Spleen (tissue), 11 donors: ENCODE measurements at regions not wholly inside any gene's neighbourhood (a gene's known extent, or its start where the extent isn't known, plus 50 kb on each side); places are given as distances from the start of the nearest gene placed in this dataset.

Source experiments
- DNase-seq: peaks from one replicate; pipeline ENCODE4 v3.0.0-alpha.2; 2020
- H3K27ac ChIP-seq, 8 donors: fragments of 200-600 bp; sonication (generic) in 7 of 8; 1 replicate in 4 of 8; 2 replicates in 4 of 8; pipeline versions ENCODE4 v1.5.0 to v1.8.0; 2016 to 2021; ENCODE audit warnings: inconsistent platforms in 4 of 8, mild to moderate bottlenecking in 4 of 8, moderate library complexity in 1 of 8
- H3K27me3 ChIP-seq, 7 donors: fragments of 200-600 bp; sonication (generic) in 6 of 7; replicated peaks in 1 of 7; 1 replicate in 4 of 7; 2 replicates in 3 of 7; pipeline versions ENCODE4 v1.5.0 to v1.8.0; 2016 to 2021; ENCODE audit warnings: inconsistent platforms in 3 of 7, mild to moderate bottlenecking in 1 of 7
- H3K36me3 ChIP-seq, 6 donors: fragments of 200-600 bp; sonication (generic) in 5 of 6; 1 replicate in 4 of 6; 2 replicates in 2 of 6; pipeline versions ENCODE4 v1.5.0 to v1.8.0; 2016 to 2021; ENCODE audit warnings: inconsistent platforms in 2 of 6
- H3K4me1 ChIP-seq, 6 donors: fragments of 200-600 bp; sonication (generic) in 5 of 6; 1 replicate in 3 of 6; 2 replicates in 3 of 6; pipeline versions ENCODE4 v1.5.0 to v1.8.0; 2016 to 2021; ENCODE audit warnings: inconsistent platforms in 3 of 6
- H3K4me3 ChIP-seq, 8 donors: fragments of 200-600 bp; sonication (generic) in 7 of 8; 1 replicate in 4 of 8; 2 replicates in 4 of 8; pipeline versions ENCODE4 v1.5.0 to v1.8.0; 2016 to 2021; ENCODE audit warnings: inconsistent platforms in 4 of 8, mild to moderate bottlenecking in 4 of 8, moderate library complexity in 2 of 8
- H3K9me3 ChIP-seq, 8 donors: fragments of 200-600 bp; sonication (generic) in 7 of 8; 1 replicate in 4 of 8; 2 replicates in 4 of 8; pipeline versions ENCODE4 v1.5.0 to v1.8.0; 2016 to 2021; ENCODE audit warnings: inconsistent platforms in 4 of 8
- CTCF ChIP-seq, 11 experiments: fragments of 200-600 bp in 7 of 11; fragments of 450-650 bp in 4 of 11; sonication (generic) in 4 of 11; IDR thresholded peaks in 8 of 11; conservative IDR thresholded peaks in 3 of 11; 1 replicate in 7 of 11; 2 replicates in 4 of 11; pipeline versions ENCODE4 v1.4.0 to v1.8.0; 2016 to 2021; ENCODE audit warnings: antibody characterized with exemption in 11 of 11, inconsistent platforms in 4 of 11, mild to moderate bottlenecking in 1 of 11
- POLR2A ChIP-seq, 3 donors: fragments of 450-650 bp; IDR thresholded peaks; one replicate each; pipeline ENCODE4 v1.5.1; 2017; ENCODE audit warnings: antibody characterized with exemption in 3 of 3, mild to moderate bottlenecking in 1 of 3
- POLR2AphosphoS5 ChIP-seq, 3 donors: sonication (generic); formaldehyde crosslinking; IDR thresholded peaks; one replicate each; pipeline ENCODE4 v1.5.1; 2017; ENCODE audit warnings: antibody characterized with exemption in 3 of 3
- WGBS, 5 donors: extraction: QIAGEN DNeasy Blood & Tissue Kit in 3 of 5; methylation state at CpG; one replicate each; pipeline versions ENCODE4 v1.1.5 to v1.1.7; 2013 to 2018; 5-methylcytosine and 5-hydroxymethylcytosine counted together
- intact Hi-C: fragments of 100-400 bp; cut with DNase I; formaldehyde crosslinking; loops from one replicate; pipeline ENCODE4 v1.15.0; 2023; ENCODE audit warnings: low total_unique reads
- donor health status: healthy with polysubstance abuse.
- donor health status: DM: no; HTN: no; CAD: no; lungs with moderate emphysema.
- donor health status: DM: no; HTN: no; CAD: no.
- donor health status: Bipolar disorder and iron deficiency.
- donor health status: healthy.
- donor health status: DM: no; HTN: no; CAD: no.
- donor health status: DM: yes; HTN: yes; CAD: no.

GRCh38 chr15:60226924-60227323 is 170.9 kb downstream of the ANXA2 start:
- no peak overlapping the region for H3K4me3 ChIP-seq
- no peak for DNase-seq
- H3K27ac ChIP-seq, result no peak overlapping the region
- intact Hi-C loops, result no loop called here
- no peaks in the 10 kb centered on the region for H3K9me3 ChIP-seq
- no peaks in the 10 kb centered on the region for H3K27me3 ChIP-seq
- H3K4me1 ChIP-seq, result peaks cover 0 to 4% (median 0%) of the 10 kb centered on the region in 6 donors
- TF ChIP-seq POLR2A (IDR thresholded peaks at IDR 0.05) (no peak), CTCF (IDR thresholded peaks at IDR 0.05 in 8 of 11, conservative IDR thresholded peaks at IDR 0.05 in 3 of 11) (no peak), POLR2AphosphoS5 (IDR thresholded peaks at IDR 0.05) (no peak)
- WGBS, 5 donors, result 64 to 74% (median 72%) methylated on average over 7 of the region's 7 CpGs
- H3K36me3 ChIP-seq, result no peaks in the 10 kb centered on the region

DNA sequence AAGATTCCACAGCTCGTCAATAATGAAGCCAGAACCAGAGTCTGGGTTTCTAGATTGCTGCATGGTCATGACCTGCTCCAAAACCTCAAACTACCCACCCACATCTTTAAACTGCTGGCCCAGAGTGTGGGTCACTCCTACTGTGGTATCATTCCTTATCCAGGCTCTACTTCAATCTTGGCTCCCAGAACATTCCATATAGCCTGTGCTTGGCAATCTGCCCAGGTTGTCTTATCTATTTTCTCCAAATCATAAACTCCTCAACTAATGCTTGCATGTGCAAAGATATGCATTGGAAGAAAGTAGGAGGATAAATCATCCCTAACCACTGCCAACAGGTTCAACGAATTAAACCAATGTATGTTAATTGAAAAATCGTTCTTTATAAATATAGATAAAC is 169.7 kb downstream of the ANXA2 start:
- DNase-seq, result no peak
- peaks cover 0 to 3% (median 0%) of the 10 kb centered on the region in 7 donors for H3K27me3 ChIP-seq
- TF ChIP-seq POLR2AphosphoS5 (IDR thresholded peaks at IDR 0.05) (no peak), POLR2A (IDR thresholded peaks at IDR 0.05) (no peak), CTCF (IDR thresholded peaks at IDR 0.05 in 8 of 11, conservative IDR thresholded peaks at IDR 0.05 in 3 of 11) (no peak)
- intact Hi-C loops, result no loop called here
- H3K4me3 ChIP-seq, result no peak overlapping the region
- H3K4me1 ChIP-seq, result peaks cover 0 to 4% (median 0%) of the 10 kb centered on the region in 6 donors
- no peaks in the 10 kb centered on the region for H3K36me3 ChIP-seq
- 70 to 86% (median 75%) methylated on average over 3 of the region's 3 CpGs for WGBS, 5 donors
- H3K9me3 ChIP-seq, result no peaks in the 10 kb centered on the region
- no peak overlapping the region for H3K27ac ChIP-seq

DNA sequence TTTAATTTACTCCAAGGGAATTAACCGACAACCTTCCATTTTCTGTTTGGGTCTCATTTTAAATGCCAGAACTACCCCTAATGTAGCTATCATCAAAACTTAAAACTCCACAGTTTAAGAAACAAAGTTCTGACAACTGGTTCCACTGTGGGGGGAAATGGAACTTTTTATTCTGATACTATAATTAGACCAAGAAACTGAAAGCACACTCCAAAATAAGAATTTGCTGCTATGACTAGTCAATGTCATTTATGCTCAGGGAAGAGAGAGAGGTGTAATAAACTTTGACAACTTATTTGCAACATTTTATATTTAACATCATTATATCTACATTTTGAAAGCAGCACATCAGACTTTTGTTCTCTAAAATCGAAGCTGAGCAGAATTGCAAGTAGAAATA is 169.2 kb downstream of the ANXA2 start:
- DNase-seq, result no peak
- TF ChIP-seq POLR2AphosphoS5 (IDR thresholded peaks at IDR 0.05) (no peak), POLR2A (IDR thresholded peaks at IDR 0.05) (no peak), CTCF (IDR thresholded peaks at IDR 0.05 in 8 of 11, conservative IDR thresholded peaks at IDR 0.05 in 3 of 11) (no peak)
- H3K4me1 ChIP-seq, result peaks cover 0 to 4% (median 0%) of the 10 kb centered on the region in 6 donors
- H3K4me3 ChIP-seq, result no peak overlapping the region
- H3K9me3 ChIP-seq, result no peaks in the 10 kb centered on the region
- peaks cover 0 to 3% (median 0%) of the 10 kb centered on the region in 7 donors for H3K27me3 ChIP-seq
- intact Hi-C loops, result no loop called here
- WGBS, 5 donors, result 64 to 79% (median 76%) methylated on average over 2 of the region's 2 CpGs
- H3K27ac ChIP-seq, result no peak overlapping the region
- H3K36me3 ChIP-seq, result no peaks in the 10 kb centered on the region

GRCh38 chr15:60235951-60236710 is 161.7 kb downstream of the ANXA2 start:
- TF ChIP-seq POLR2AphosphoS5 (IDR thresholded peaks at IDR 0.05), result no peak
- no peak for TF ChIP-seq CTCF (IDR thresholded peaks at IDR 0.05 in 8 of 11, conservative IDR thresholded peaks at IDR 0.05 in 3 of 11)
- TF ChIP-seq POLR2A (IDR thresholded peaks at IDR 0.05), result no peak
- Histone ChIP-seq H3K4me1 (no peaks in the 10 kb centered on the region), H3K27ac (no peak overlapping the region), H3K36me3 (no peaks in the 10 kb centered on the region), H3K4me3 (no peak overlapping the region), H3K27me3 (peaks cover 0 to 10% (median 0%) of the 10 kb centered on the region in 7 donors), H3K9me3 (no peaks in the 10 kb centered on the region)
- 36 to 49% (median 39%) methylated on average over 7 of the region's 7 CpGs for WGBS, 5 donors
- intact Hi-C loops, result no loop called here
- DNase-seq, result no peak
